ENCODE measurements at regions not wholly inside any gene's neighbourhood (a gene's known extent, or its start where the extent isn't known, plus 50 kb on each side); places are given as distances from the start of the nearest gene placed in this dataset.

- ATAC-seq = no peak
- TF ChIP-seq PPARA (CRISPR knock-in tag; IDR thresholded peaks at IDR 0.05; ENCODE audit: borderline replicate concordance) (no peak), RARB (CRISPR knock-in tag; IDR thresholded peaks at IDR 0.05) (no peak), ZNF70 (CRISPR knock-in tag; IDR thresholded peaks at IDR 0.05) (no peak), ARNTL (CRISPR knock-in tag; IDR thresholded peaks at IDR 0.05; ENCODE audit: borderline replicate concordance, low read depth) (no peak), ZNF565 (CRISPR knock-in tag; conservative IDR thresholded peaks at IDR 0.05; ENCODE audit: low read depth) (no peak), TCF4 (CRISPR knock-in tag; IDR thresholded peaks at IDR 0.05; ENCODE audit: borderline replicate concordance) (no peak), ZFP3 (CRISPR knock-in tag; IDR thresholded peaks at IDR 0.05) (no peak)
- TF ChIP-seq, protein P1, sequence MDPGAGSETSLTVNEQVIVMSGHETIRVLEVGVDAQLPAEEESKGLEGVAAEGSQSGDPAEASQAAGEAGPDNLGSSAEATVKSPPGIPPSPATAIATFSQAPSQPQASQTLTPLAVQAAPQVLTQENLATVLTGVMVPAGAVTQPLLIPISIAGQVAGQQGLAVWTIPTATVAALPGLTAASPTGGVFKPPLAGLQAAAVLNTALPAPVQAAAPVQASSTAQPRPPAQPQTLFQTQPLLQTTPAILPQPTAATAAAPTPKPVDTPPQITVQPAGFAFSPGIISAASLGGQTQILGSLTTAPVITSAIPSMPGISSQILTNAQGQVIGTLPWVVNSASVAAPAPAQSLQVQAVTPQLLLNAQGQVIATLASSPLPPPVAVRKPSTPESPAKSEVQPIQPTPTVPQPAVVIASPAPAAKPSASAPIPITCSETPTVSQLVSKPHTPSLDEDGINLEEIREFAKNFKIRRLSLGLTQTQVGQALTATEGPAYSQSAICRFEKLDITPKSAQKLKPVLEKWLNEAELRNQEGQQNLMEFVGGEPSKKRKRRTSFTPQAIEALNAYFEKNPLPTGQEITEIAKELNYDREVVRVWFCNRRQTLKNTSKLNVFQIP (CRISPR knock-in tag; IDR thresholded peaks at IDR 0.05; ENCODE audit: borderline replicate concordance, low read depth) = no peak
Measured at GRCh38 chr1:195495720-195496635, 1112.3 kb downstream of the KCNT2 start.

DNA sequence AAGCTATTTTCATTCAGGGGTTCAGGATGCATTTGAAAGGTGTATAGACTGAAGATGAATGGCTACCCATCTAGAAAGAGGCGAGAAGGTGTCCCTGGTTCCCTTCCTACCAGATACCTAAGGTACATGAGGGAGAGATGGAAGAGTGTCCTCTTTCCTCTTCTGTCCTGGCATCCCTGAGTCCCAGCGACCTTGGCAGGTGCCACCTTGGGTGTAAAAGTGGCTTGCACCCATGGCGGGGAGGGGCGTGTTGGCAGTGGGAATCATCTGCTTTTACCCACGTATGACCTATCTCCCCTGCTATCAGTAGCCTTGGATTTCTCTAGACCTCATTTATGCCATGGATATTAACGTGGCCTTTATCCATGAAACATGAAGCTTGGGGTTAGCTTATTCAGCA, 1126.1 kb downstream of the KCNT2 start:
- ATAC-seq = no peak
- TF ChIP-seq ZFP30 (CRISPR knock-in tag; IDR thresholded peaks at IDR 0.05) (no peak), ARNTL (CRISPR knock-in tag; IDR thresholded peaks at IDR 0.05; ENCODE audit: borderline replicate concordance, low read depth) (no peak), ZNF70 (CRISPR knock-in tag; IDR thresholded peaks at IDR 0.05) (no peak), ZC3H10 (CRISPR knock-in tag; IDR thresholded peaks at IDR 0.05) (no peak), SNAI2 (CRISPR knock-in tag; IDR thresholded peaks at IDR 0.05) (no peak), TOX (CRISPR knock-in tag; IDR thresholded peaks at IDR 0.05; ENCODE audit: borderline replicate concordance) (no peak), ZNF8 (CRISPR knock-in tag; IDR thresholded peaks at IDR 0.05) (no peak), GLIS3 (CRISPR knock-in tag; IDR thresholded peaks at IDR 0.05) (no peak), CSDC2 (CRISPR knock-in tag; IDR thresholded peaks at IDR 0.05) (no peak), ISL1 (CRISPR knock-in tag; IDR thresholded peaks at IDR 0.05) (no peak), RARB (CRISPR knock-in tag; IDR thresholded peaks at IDR 0.05) (no peak), ESRRG (CRISPR knock-in tag; IDR thresholded peaks at IDR 0.05) (no peak)
- TF ChIP-seq, protein P2, sequence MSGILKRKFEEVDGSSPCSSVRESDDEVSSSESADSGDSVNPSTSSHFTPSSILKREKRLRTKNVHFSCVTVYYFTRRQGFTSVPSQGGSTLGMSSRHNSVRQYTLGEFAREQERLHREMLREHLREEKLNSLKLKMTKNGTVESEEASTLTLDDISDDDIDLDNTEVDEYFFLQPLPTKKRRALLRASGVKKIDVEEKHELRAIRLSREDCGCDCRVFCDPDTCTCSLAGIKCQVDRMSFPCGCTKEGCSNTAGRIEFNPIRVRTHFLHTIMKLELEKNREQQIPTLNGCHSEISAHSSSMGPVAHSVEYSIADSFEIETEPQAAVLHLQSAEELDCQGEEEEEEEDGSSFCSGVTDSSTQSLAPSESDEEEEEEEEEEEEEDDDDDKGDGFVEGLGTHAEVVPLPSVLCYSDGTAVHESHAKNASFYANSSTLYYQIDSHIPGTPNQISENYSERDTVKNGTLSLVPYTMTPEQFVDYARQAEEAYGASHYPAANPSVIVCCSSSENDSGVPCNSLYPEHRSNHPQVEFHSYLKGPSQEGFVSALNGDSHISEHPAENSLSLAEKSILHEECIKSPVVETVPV (CRISPR knock-in tag; IDR thresholded peaks at IDR 0.05) = no peak
- TF ChIP-seq, protein P3, sequence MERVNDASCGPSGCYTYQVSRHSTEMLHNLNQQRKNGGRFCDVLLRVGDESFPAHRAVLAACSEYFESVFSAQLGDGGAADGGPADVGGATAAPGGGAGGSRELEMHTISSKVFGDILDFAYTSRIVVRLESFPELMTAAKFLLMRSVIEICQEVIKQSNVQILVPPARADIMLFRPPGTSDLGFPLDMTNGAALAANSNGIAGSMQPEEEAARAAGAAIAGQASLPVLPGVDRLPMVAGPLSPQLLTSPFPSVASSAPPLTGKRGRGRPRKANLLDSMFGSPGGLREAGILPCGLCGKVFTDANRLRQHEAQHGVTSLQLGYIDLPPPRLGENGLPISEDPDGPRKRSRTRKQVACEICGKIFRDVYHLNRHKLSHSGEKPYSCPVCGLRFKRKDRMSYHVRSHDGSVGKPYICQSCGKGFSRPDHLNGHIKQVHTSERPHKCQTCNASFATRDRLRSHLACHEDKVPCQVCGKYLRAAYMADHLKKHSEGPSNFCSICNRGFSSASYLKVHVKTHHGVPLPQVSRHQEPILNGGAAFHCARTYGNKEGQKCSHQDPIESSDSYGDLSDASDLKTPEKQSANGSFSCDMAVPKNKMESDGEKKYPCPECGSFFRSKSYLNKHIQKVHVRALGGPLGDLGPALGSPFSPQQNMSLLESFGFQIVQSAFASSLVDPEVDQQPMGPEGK (CRISPR knock-in tag; IDR thresholded peaks at IDR 0.05; ENCODE audit: borderline replicate concordance) = no peak
- TF ChIP-seq, protein P1 (CRISPR knock-in tag; IDR thresholded peaks at IDR 0.05; ENCODE audit: borderline replicate concordance, low read depth) = no peak
- TF ChIP-seq, protein P4, sequence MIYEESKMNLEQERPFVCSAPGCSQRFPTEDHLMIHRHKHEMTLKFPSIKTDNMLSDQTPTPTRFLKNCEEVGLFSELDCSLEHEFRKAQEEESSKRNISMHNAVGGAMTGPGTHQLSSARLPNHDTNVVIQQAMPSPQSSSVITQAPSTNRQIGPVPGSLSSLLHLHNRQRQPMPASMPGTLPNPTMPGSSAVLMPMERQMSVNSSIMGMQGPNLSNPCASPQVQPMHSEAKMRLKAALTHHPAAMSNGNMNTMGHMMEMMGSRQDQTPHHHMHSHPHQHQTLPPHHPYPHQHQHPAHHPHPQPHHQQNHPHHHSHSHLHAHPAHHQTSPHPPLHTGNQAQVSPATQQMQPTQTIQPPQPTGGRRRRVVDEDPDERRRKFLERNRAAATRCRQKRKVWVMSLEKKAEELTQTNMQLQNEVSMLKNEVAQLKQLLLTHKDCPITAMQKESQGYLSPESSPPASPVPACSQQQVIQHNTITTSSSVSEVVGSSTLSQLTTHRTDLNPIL (CRISPR knock-in tag; IDR thresholded peaks at IDR 0.05; ENCODE audit: low read depth) = no peak

GRCh38 chr1:195481293-195481692, 1126.9 kb downstream of the KCNT2 start:
- ATAC-seq = no peak
- no peak for TF ChIP-seq TSHZ2 (CRISPR knock-in tag; IDR thresholded peaks at IDR 0.05)
- TF ChIP-seq ZC3H10 (CRISPR knock-in tag; IDR thresholded peaks at IDR 0.05) = no peak
- no peak for TF ChIP-seq OSR1 (CRISPR knock-in tag; IDR thresholded peaks at IDR 0.05)
- TF ChIP-seq GLIS3 (CRISPR knock-in tag; IDR thresholded peaks at IDR 0.05) = no peak
- TF ChIP-seq, protein P2 (CRISPR knock-in tag; IDR thresholded peaks at IDR 0.05) = no peak
- TF ChIP-seq ZNF8 (CRISPR knock-in tag; IDR thresholded peaks at IDR 0.05) = no peak
- TF ChIP-seq PPARA (CRISPR knock-in tag; IDR thresholded peaks at IDR 0.05; ENCODE audit: borderline replicate concordance) = no peak
- TF ChIP-seq TCF4 (CRISPR knock-in tag; IDR thresholded peaks at IDR 0.05; ENCODE audit: borderline replicate concordance) = no peak
- TF ChIP-seq ARNTL (CRISPR knock-in tag; IDR thresholded peaks at IDR 0.05; ENCODE audit: borderline replicate concordance, low read depth) = no peak
- TF ChIP-seq, protein P4 (CRISPR knock-in tag; IDR thresholded peaks at IDR 0.05; ENCODE audit: low read depth) = no peak
- no peak for TF ChIP-seq SNAI2 (CRISPR knock-in tag; IDR thresholded peaks at IDR 0.05)
- TF ChIP-seq ZNF70 (CRISPR knock-in tag; IDR thresholded peaks at IDR 0.05) = no peak
